AG08396 (cell line): ENCODE measurements at regions not wholly inside any gene's neighbourhood (a gene's known extent, or its start where the extent isn't known, plus 50 kb on each side); places are given as distances from the start of the nearest gene placed in this dataset.
"Not testable (repeated sequence)": the region's sequence is repeated elsewhere in the genome, so short reads cannot be mapped to it uniquely, and the experiment has no call there.

ENCODE experiments used
- DNase-seq: peaks from one replicate; pipeline ENCODE4 v3.0.0; 2012; ENCODE audit warnings: low spot score, mixed read lengths

GRCh38 chr7:131084336-131084735 is 243.3 kb upstream of the MKLN1 start:
- DNase-seq: not testable (repeated sequence)

GRCh38 chr7:131087756-131088658 is 239.7 kb upstream of the MKLN1 start:
- DNase-seq: no peak

- DNase-seq: no peak
These were observed 237.5 kb upstream of the MKLN1 start for GRCh38 chr7:131090188-131090587.

GRCh38 chr7:131090886-131091692 is 236.6 kb upstream of the MKLN1 start:
- no peak for DNase-seq

- no peak for DNase-seq
These were observed 233.0 kb upstream of the MKLN1 start for GRCh38 chr7:131094685-131095084.

- no peak for DNase-seq
These were observed 232.3 kb upstream of the MKLN1 start for GRCh38 chr7:131095346-131095745.

- DNase-seq: no peak
These were observed 231.3 kb upstream of the MKLN1 start for GRCh38 chr7:131096267-131096927.

- DNase-seq: no peak
These were observed 229.9 kb upstream of the MKLN1 start for GRCh38 chr7:131097662-131098376.

GRCh38 chr7:131098527-131098926 is 229.1 kb upstream of the MKLN1 start:
- DNase-seq: no peak

GRCh38 chr7:131100357-131101054 is 227.2 kb upstream of the MKLN1 start:
- DNase-seq: no peak

GRCh38 chr7:131103997-131104396 is 223.7 kb upstream of the MKLN1 start:
- DNase-seq: peak; percentile 74

- no peak for DNase-seq
These were observed 222.9 kb upstream of the MKLN1 start for GRCh38 chr7:131104596-131105293.

- no peak for DNase-seq
These were observed 222.3 kb upstream of the MKLN1 start for GRCh38 chr7:131105294-131105798.

GRCh38 chr7:131105799-131106680 is 221.6 kb upstream of the MKLN1 start:
- DNase-seq: peak; percentile 89

- no peak for DNase-seq
These were observed 220.9 kb upstream of the MKLN1 start for GRCh38 chr7:131106681-131107336.

- peak; percentile 81 for DNase-seq
These were observed 220.1 kb upstream of the MKLN1 start for GRCh38 chr7:131107337-131108211.

- DNase-seq: no peak
These were observed 219.3 kb upstream of the MKLN1 start for GRCh38 chr7:131108212-131108940.
